K562 (cell line): ENCODE measurements at regions not wholly inside any gene's neighbourhood (a gene's known extent, or its start where the extent isn't known, plus 50 kb on each side); places are given as distances from the start of the nearest gene placed in this dataset.

Experiments used
- CEBPZ ChIP-seq: fragments of 150-350 bp; IDR thresholded peaks from 2 replicates; pipeline ENCODE4 v1.6.1; 2014; ENCODE audit warnings: low read depth, mild to moderate bottlenecking, low read length, borderline replicate concordance
- CLOCK ChIP-seq: fragments of 250-450 bp; sonication (Bioruptor Pico); IDR thresholded peaks from 2 replicates; pipeline ENCODE4 v1.4.0; 2020; ENCODE audit warnings: mild to moderate bottlenecking, moderate library complexity, borderline replicate concordance
- GATAD2A ChIP-seq: fragments of 450-650 bp; IDR thresholded peaks from 2 replicates; pipeline ENCODE4 v1.6.1; 2017
- JUND ChIP-seq, 2 experiments: IDR thresholded peaks; 2 replicates in 1 of 2; 3 replicates in 1 of 2; pipeline ENCODE4 v1.6.1; 2011; ENCODE audit warnings: borderline replicate concordance in 2 of 2, low read depth in 2 of 2, low read length in 2 of 2, improper control_type of control experiment in 1 of 2, missing biosample characterization in 1 of 2, missing genetic modification characterization in 1 of 2, missing genetic modification reagents in 1 of 2

GRCh38 chr10:131706952-131707351, 193.9 kb upstream of the PPP2R2D start (continued):
- TF ChIP-seq CEBPZ (no peak), JUND (IDR thresholded peaks at IDR 0.05; ENCODE audit: borderline replicate concordance, low read depth, low read length) (no peak), JUND (tag; IDR thresholded peaks at IDR 0.05; ENCODE audit: borderline replicate concordance, low read depth, low read length) (no peak), GATAD2A (no peak), CLOCK (no peak)
